Astrocyte of the spinal cord (primary cell): ENCODE measurements at regions not wholly inside any gene's neighbourhood (a gene's known extent, or its start where the extent isn't known, plus 50 kb on each side); places are given as distances from the start of the nearest gene placed in this dataset.

Source experiments
- DNase-seq: peaks from one replicate; pipeline ENCODE4 v3.0.0; 2011; ENCODE audit warnings: low read depth, low spot score
- H3K4me3 ChIP-seq: 2 replicates; pipeline ENCODE4 v1.5.1; 2011; ENCODE audit warnings: low read depth, mild to moderate bottlenecking, low read length, moderate library complexity
- CTCF ChIP-seq: IDR thresholded peaks from 2 replicates; pipeline ENCODE4 v1.5.1; 2012; ENCODE audit warnings: low read depth, mild to moderate bottlenecking, low read length, inconsistent platforms
- in situ Hi-C: cut with HindIII; loops from 2 replicates; pipeline ENCODE4 v1.10.0; 2017; ENCODE audit warnings: low sequenced_read_pairs

GRCh38 chr20:40913224-40914185 lies 115.1 kb upstream of the TOP1 start:
- no peak overlapping the region for H3K4me3 ChIP-seq
- no peak for DNase-seq
- in situ Hi-C loops: no loop called here
- TF ChIP-seq CTCF: no peak

GRCh38 chr20:40915756-40916155 lies 112.9 kb upstream of the TOP1 start:
- TF ChIP-seq CTCF: no peak
- DNase-seq: no peak
- no peak overlapping the region for H3K4me3 ChIP-seq
- in situ Hi-C loops: no loop called here

GRCh38 chr20:40916276-40916675 lies 112.3 kb upstream of the TOP1 start:
- DNase-seq: no peak
- H3K4me3 ChIP-seq: no peak overlapping the region
- in situ Hi-C loops: no loop called here
- no peak for TF ChIP-seq CTCF

- in situ Hi-C loops: no loop called here
- no peak for TF ChIP-seq CTCF
- no peak for DNase-seq
These were observed 108.3 kb upstream of the TOP1 start for GRCh38 chr20:40920291-40920690.

GRCh38 chr20:40922865-40923264 lies 105.8 kb upstream of the TOP1 start:
- no peak for DNase-seq

More at GRCh38 chr20:40920291-40920690, 108.3 kb upstream of the TOP1 start:
- H3K4me3 ChIP-seq: no peak overlapping the region

More at GRCh38 chr20:40922865-40923264, 105.8 kb upstream of the TOP1 start:
- TF ChIP-seq CTCF: no peak
- H3K4me3 ChIP-seq: no peak overlapping the region
- in situ Hi-C loops: no loop called here
